HEK293 (cell line): ENCODE measurements at regions not wholly inside any gene's neighbourhood (a gene's known extent, or its start where the extent isn't known, plus 50 kb on each side); places are given as distances from the start of the nearest gene placed in this dataset.

Experiments
- CTCF ChIA-PET: fragments of 350-600 bp; formaldehyde crosslinking; extraction: SDS; loops from one replicate; lab custom pipeline; 2021; ENCODE audit warnings: antibody characterized with exemption; lab: Yijun Ruan, JAX
- POLR2A ChIA-PET: fragments of 300-600 bp; formaldehyde crosslinking; extraction: SDS; loops from one replicate; lab custom pipeline; 2020; ENCODE audit warnings: antibody characterized with exemption, inconsistent platforms; lab: Yijun Ruan, JAX
- H3K27ac ChIP-seq: fragments of 200-500 bp; sonication (Bioruptor generic); 2 replicates; pipeline ENCODE4 v1.5.1; 2014; ENCODE audit warnings: low read depth, low read length, control low read depth, inconsistent platforms; ENCODE audit errors: extremely low read depth
- H3K36me3 ChIP-seq, 2 experiments: fragments of 200-500 bp in 1 of 2; sonication (Bioruptor generic) in 1 of 2; 1 replicate in 1 of 2; 2 replicates in 1 of 2; pipeline ENCODE4 v1.5.1; 2014 to 2017; ENCODE audit warnings: inconsistent platforms in 2 of 2, low read length in 2 of 2; ENCODE audit not compliant: control insufficient read depth in 2 of 2, insufficient read depth in 1 of 2
- H3K4me1 ChIP-seq: fragments of 200-500 bp; sonication (Bioruptor generic); 2 replicates; pipeline ENCODE4 v1.5.1; 2014; ENCODE audit warnings: mild to moderate bottlenecking, low read length, inconsistent platforms; ENCODE audit not compliant: control insufficient read depth, insufficient read depth
- H3K4me3 ChIP-seq: 2 replicates; pipeline ENCODE4 v1.5.1; 2011; ENCODE audit warnings: low read depth, mild to moderate bottlenecking, control low read depth, low read length, moderate library complexity
- H3K9me3 ChIP-seq: fragments of 200-500 bp; sonication (Bioruptor generic); 2 replicates; pipeline ENCODE4 v1.5.1; 2014; ENCODE audit warnings: low read depth, low read length, inconsistent platforms; ENCODE audit not compliant: control insufficient read depth, insufficient read depth
- AEBP2 ChIP-seq: fragments of 450-650 bp; formaldehyde crosslinking; IDR thresholded peaks from 2 replicates; pipeline ENCODE4 v1.5.1; 2016; ENCODE audit warnings: missing biosample characterization, missing genetic modification characterization, borderline replicate concordance
- BCL11A ChIP-seq: fragments of 450-650 bp; formaldehyde crosslinking; IDR thresholded peaks from 2 replicates; pipeline ENCODE4 v1.5.1; 2016; ENCODE audit warnings: low read depth, missing biosample characterization, missing genetic modification characterization
- HOXC10 ChIP-seq: sonication (generic); formaldehyde crosslinking; IDR thresholded peaks from 2 replicates; pipeline ENCODE4 v1.8.1; 2023; ENCODE audit warnings: mild to moderate bottlenecking, missing genetic modification reagents
- RBAK ChIP-seq: fragments of 450-650 bp; formaldehyde crosslinking; IDR thresholded peaks from 2 replicates; pipeline ENCODE4 v1.5.1; 2016; ENCODE audit warnings: missing biosample characterization, missing genetic modification characterization
- SETDB1 ChIP-seq: IDR thresholded peaks from one replicate; pipeline ENCODE4 v1.6.1; 2017; ENCODE audit warnings: mild to moderate bottlenecking, low read length, moderate library complexity, mixed read lengths; ENCODE audit not compliant: insufficient read length
- YY1 ChIP-seq: fragments of 450-650 bp; formaldehyde crosslinking; IDR thresholded peaks from 2 replicates; pipeline ENCODE4 v1.5.1; 2018; ENCODE audit warnings: missing biosample characterization, missing genetic modification characterization
- ZBTB6 ChIP-seq: fragments of 450-650 bp; formaldehyde crosslinking; IDR thresholded peaks from 2 replicates; pipeline ENCODE4 v1.5.1; 2017; ENCODE audit warnings: missing biosample characterization, missing genetic modification characterization
- ZNF112 ChIP-seq: fragments of 450-650 bp; formaldehyde crosslinking; IDR thresholded peaks from 2 replicates; pipeline ENCODE4 v1.5.0; 2017; ENCODE audit warnings: missing biosample characterization, missing genetic modification characterization
- ZNF169 ChIP-seq: fragments of 450-650 bp; formaldehyde crosslinking; IDR thresholded peaks from 2 replicates; pipeline ENCODE4 v1.5.1; 2016; ENCODE audit warnings: missing biosample characterization, missing genetic modification characterization
- ZNF174 ChIP-seq: fragments of 450-650 bp; formaldehyde crosslinking; IDR thresholded peaks from 2 replicates; pipeline ENCODE4 v1.5.0; 2017; ENCODE audit warnings: missing biosample characterization, mild to moderate bottlenecking, missing genetic modification characterization
- ZNF19 ChIP-seq: fragments of 450-650 bp; formaldehyde crosslinking; IDR thresholded peaks from 2 replicates; pipeline ENCODE4; 2016; ENCODE audit warnings: missing biosample characterization, missing genetic modification characterization, low read depth
- ZNF221 ChIP-seq: fragments of 450-650 bp; formaldehyde crosslinking; IDR thresholded peaks from 2 replicates; pipeline ENCODE4 v1.5.1; 2017; ENCODE audit warnings: missing biosample characterization, missing genetic modification characterization, borderline replicate concordance
- ZNF311 ChIP-seq: fragments of 450-650 bp; formaldehyde crosslinking; IDR thresholded peaks from 2 replicates; pipeline ENCODE4 v1.5.1; 2017; ENCODE audit warnings: missing biosample characterization, missing genetic modification characterization, borderline replicate concordance
- ZNF335 ChIP-seq: fragments of 450-650 bp; formaldehyde crosslinking; conservative IDR thresholded peaks from 2 replicates; pipeline ENCODE4 v1.5.1; 2016; ENCODE audit warnings: missing biosample characterization, missing genetic modification characterization
- ZNF341 ChIP-seq: fragments of 450-650 bp; formaldehyde crosslinking; IDR thresholded peaks from 2 replicates; pipeline ENCODE4; 2016; ENCODE audit warnings: low read depth, missing biosample characterization, missing genetic modification characterization
- ZNF350 ChIP-seq: fragments of 450-650 bp; formaldehyde crosslinking; IDR thresholded peaks from 2 replicates; pipeline ENCODE4 v1.5.0; 2017; ENCODE audit warnings: missing biosample characterization, mild to moderate bottlenecking, missing genetic modification characterization
- ZNF37A ChIP-seq: fragments of 450-650 bp; IDR thresholded peaks from 2 replicates; pipeline ENCODE4 v1.5.1; 2018; ENCODE audit warnings: missing biosample characterization, missing genetic modification characterization
- ZNF48 ChIP-seq: fragments of 450-650 bp; formaldehyde crosslinking; IDR thresholded peaks from 2 replicates; pipeline ENCODE4 v1.5.1; 2016; ENCODE audit warnings: missing biosample characterization, missing genetic modification characterization
- ZNF513 ChIP-seq: fragments of 450-650 bp; IDR thresholded peaks from 2 replicates; pipeline ENCODE4 v1.5.1; 2018; ENCODE audit warnings: missing biosample characterization, missing genetic modification characterization
- ZNF548 ChIP-seq: fragments of 450-650 bp; formaldehyde crosslinking; IDR thresholded peaks from 2 replicates; pipeline ENCODE4 v1.5.1; 2016; ENCODE audit warnings: missing biosample characterization, missing genetic modification characterization
- ZNF549 ChIP-seq: fragments of 450-650 bp; IDR thresholded peaks from 2 replicates; pipeline ENCODE4 v1.5.1; 2018; ENCODE audit warnings: missing biosample characterization, missing genetic modification characterization, mild to moderate bottlenecking, inconsistent platforms, moderate library complexity
- ZNF596 ChIP-seq: fragments of 450-650 bp; IDR thresholded peaks from 2 replicates; pipeline ENCODE4 v1.5.0; 2018; ENCODE audit warnings: missing biosample characterization, mild to moderate bottlenecking, missing genetic modification characterization, moderate library complexity
- ZNF600 ChIP-seq: fragments of 450-650 bp; formaldehyde crosslinking; IDR thresholded peaks from 2 replicates; pipeline ENCODE4 v1.5.1; 2016; ENCODE audit warnings: missing biosample characterization, missing genetic modification characterization
- ZNF623 ChIP-seq: fragments of 450-650 bp; formaldehyde crosslinking; IDR thresholded peaks from 2 replicates; pipeline ENCODE4 v1.5.1; 2016; ENCODE audit warnings: missing biosample characterization, missing genetic modification characterization
- ZNF658 ChIP-seq: fragments of 450-650 bp; formaldehyde crosslinking; IDR thresholded peaks from 2 replicates; pipeline ENCODE4; 2016; ENCODE audit warnings: missing biosample characterization, missing genetic modification characterization
- ZNF747 ChIP-seq: fragments of 450-650 bp; formaldehyde crosslinking; IDR thresholded peaks from 2 replicates; pipeline ENCODE4 v1.5.1; 2016; ENCODE audit warnings: missing biosample characterization, missing genetic modification characterization
- ZNF76 ChIP-seq: fragments of 450-650 bp; formaldehyde crosslinking; IDR thresholded peaks from 2 replicates; pipeline ENCODE4; 2016; ENCODE audit warnings: low read depth, missing biosample characterization, missing genetic modification characterization, borderline replicate concordance
- ZNF792 ChIP-seq: fragments of 450-650 bp; formaldehyde crosslinking; IDR thresholded peaks from 2 replicates; pipeline ENCODE4 v1.5.1; 2016; ENCODE audit warnings: missing biosample characterization, missing genetic modification characterization
- ZSCAN30 ChIP-seq: fragments of 450-650 bp; IDR thresholded peaks from 2 replicates; pipeline ENCODE4 v1.5.1; 2018; ENCODE audit warnings: missing biosample characterization, mild to moderate bottlenecking, missing genetic modification characterization, moderate library complexity
- ZSCAN4 ChIP-seq: fragments of 450-650 bp; formaldehyde crosslinking; IDR thresholded peaks from 2 replicates; pipeline ENCODE4 v1.5.1; 2017; ENCODE audit warnings: missing biosample characterization, missing genetic modification characterization

- TF ChIP-seq ZNF19 (tag by site-specific recombination) (no peak), ZSCAN4 (tag by site-specific recombination) (no peak), ZNF600 (no peak), ZNF548 (no peak)
These were observed 235.7 kb upstream of the TMEM72 start (continued) for GRCh38 chr10:44675387-44675874.

GRCh38 chr10:44680764-44681163 lies 230.4 kb upstream of the TMEM72 start:
- POLR2A ChIA-PET = no interaction called here
- Histone ChIP-seq H3K36me3 (no peaks in the 10 kb centered on the region), H3K27ac (no peak overlapping the region), H3K4me3 (no peak overlapping the region), H3K9me3 (no peaks in the 10 kb centered on the region), H3K4me1 (0 out of 2 replicates have a peak, but pooled peaks cover 4% of the 10 kb centered on the region)
- CTCF ChIA-PET = no interaction called here
- TF ChIP-seq ZNF221 (tag by site-specific recombination) (no peak), ZNF174 (no peak), HOXC10 (no peak), ZNF112 (tag by site-specific recombination) (no peak), ZNF169 (tag by site-specific recombination) (no peak), ZNF792 (tag by site-specific recombination) (no peak), ZBTB6 (tag by site-specific recombination) (no peak), ZNF513 (tag by site-specific recombination) (no peak), ZNF350 (tag by site-specific recombination) (no peak), ZNF311 (tag by site-specific recombination) (no peak), ZNF76 (tag by site-specific recombination) (no peak), ZNF623 (tag by site-specific recombination) (no peak), ZSCAN30 (tag by site-specific recombination) (no peak), ZNF37A (tag by site-specific recombination) (no peak), ZNF48 (tag by site-specific recombination) (no peak)

- no peaks in the 10 kb centered on the region for H3K9me3 ChIP-seq
- H3K27ac ChIP-seq = no peak overlapping the region
- CTCF ChIA-PET = no interaction called here
- POLR2A ChIA-PET = no interaction called here
- H3K36me3 ChIP-seq = no peaks in the 10 kb centered on the region
- TF ChIP-seq ZNF658 (tag by site-specific recombination) (no peak), ZNF596 (tag by site-specific recombination) (no peak), ZNF335 (tag by site-specific recombination) (no peak), RBAK (tag by site-specific recombination) (no peak), YY1 (tag by site-specific recombination) (no peak), AEBP2 (tag by site-specific recombination) (no peak), SETDB1 (no peak), ZNF747 (tag by site-specific recombination) (no peak), BCL11A (tag by site-specific recombination) (no peak), ZNF341 (tag by site-specific recombination) (no peak), ZNF311 (tag by site-specific recombination) (no peak), ZNF549 (tag by site-specific recombination) (no peak)
- H3K4me3 ChIP-seq = no peak overlapping the region
- 0 out of 2 replicates have a peak, but pooled peaks cover 4% of the 10 kb centered on the region for H3K4me1 ChIP-seq
These were observed 228.6 kb upstream of the TMEM72 start for GRCh38 chr10:44682507-44682906.
